OCI-LY7 (cell line): ENCODE measurements at regions not wholly inside any gene's neighbourhood (a gene's known extent, or its start where the extent isn't known, plus 50 kb on each side); places are given as distances from the start of the nearest gene placed in this dataset.

Experiments used
- EZH2phosphoT487 ChIP-seq: fragments of 200-600 bp; sonication (generic); IDR thresholded peaks from 2 replicates; pipeline ENCODE4 v1.6.1; 2018; ENCODE audit warnings: low read depth, borderline replicate concordance, mild to moderate bottlenecking, mixed run types, antibody characterized with exemption, low read length, moderate library complexity, mixed read lengths
- TF ChIP-seq, protein P1 (sequence below): fragments of 200-600 bp; sonication (generic); conservative IDR thresholded peaks from 2 replicates; pipeline ENCODE4 v1.5.1; 2014; ENCODE audit warnings: mild to moderate bottlenecking, antibody characterized with exemption, low read length, moderate library complexity, mixed read lengths

DNA sequence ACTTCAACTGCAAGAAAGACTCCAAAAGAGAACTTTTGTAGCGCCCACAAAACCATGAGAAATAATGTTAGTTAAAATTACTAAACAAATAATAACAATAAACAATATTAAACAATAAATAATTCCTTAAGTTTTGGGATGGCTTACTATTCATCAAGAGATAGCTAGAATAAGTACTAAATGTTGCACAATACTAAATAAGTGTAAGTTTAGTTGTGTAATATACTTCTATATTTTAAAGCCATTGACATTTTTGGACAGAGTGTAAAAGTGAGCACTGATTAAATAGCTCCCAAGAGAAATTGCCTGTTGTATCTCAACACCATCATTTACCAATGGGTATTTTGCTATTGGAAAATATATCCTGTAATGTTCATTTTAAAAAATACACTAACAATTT lies 166.7 kb downstream of the ALG10 start:
- TF ChIP-seq, protein P1, sequence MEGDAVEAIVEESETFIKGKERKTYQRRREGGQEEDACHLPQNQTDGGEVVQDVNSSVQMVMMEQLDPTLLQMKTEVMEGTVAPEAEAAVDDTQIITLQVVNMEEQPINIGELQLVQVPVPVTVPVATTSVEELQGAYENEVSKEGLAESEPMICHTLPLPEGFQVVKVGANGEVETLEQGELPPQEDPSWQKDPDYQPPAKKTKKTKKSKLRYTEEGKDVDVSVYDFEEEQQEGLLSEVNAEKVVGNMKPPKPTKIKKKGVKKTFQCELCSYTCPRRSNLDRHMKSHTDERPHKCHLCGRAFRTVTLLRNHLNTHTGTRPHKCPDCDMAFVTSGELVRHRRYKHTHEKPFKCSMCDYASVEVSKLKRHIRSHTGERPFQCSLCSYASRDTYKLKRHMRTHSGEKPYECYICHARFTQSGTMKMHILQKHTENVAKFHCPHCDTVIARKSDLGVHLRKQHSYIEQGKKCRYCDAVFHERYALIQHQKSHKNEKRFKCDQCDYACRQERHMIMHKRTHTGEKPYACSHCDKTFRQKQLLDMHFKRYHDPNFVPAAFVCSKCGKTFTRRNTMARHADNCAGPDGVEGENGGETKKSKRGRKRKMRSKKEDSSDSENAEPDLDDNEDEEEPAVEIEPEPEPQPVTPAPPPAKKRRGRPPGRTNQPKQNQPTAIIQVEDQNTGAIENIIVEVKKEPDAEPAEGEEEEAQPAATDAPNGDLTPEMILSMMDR: no peak
- TF ChIP-seq EZH2phosphoT487: no peak
